GM20000 (cell line): ENCODE measurements at regions not wholly inside any gene's neighbourhood (a gene's known extent, or its start where the extent isn't known, plus 50 kb on each side); places are given as distances from the start of the nearest gene placed in this dataset.
A peak's percentile ranks its signal among the peaks of the same experiment; 100 is the strongest.

ENCODE experiments used
- DNase-seq: peaks from one replicate; pipeline ENCODE4 v3.0.0; 2012; ENCODE audit warnings: low spot score
- TF ChIP-seq, protein P1 (sequence below): IDR thresholded peaks from 2 replicates; pipeline ENCODE4 v1.5.1; 2012; ENCODE audit warnings: mild to moderate bottlenecking, control low read depth; ENCODE audit errors: extremely low read depth, missing control alignments

DNA sequence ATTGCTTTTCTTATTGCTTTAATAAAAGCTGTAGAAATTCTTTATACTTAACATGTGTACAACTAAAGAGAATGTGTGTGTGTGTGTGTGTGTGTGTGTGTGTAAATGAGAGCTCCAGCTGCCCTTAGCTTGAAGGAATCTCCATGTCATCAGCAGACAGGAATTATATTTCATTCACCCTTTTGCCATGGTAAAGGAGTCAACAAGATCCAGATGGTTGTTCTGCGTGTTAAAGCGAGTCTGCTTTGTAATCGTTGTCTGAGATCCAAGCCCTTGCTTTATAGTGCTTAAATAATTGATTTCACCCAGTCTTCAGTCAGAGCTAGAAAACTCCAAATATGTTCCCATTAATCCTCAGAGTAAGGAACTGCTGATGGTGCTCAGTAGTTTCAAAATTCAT, 285.5 kb downstream of the PDGFC start:
- no peak for DNase-seq
- TF ChIP-seq, protein P1, sequence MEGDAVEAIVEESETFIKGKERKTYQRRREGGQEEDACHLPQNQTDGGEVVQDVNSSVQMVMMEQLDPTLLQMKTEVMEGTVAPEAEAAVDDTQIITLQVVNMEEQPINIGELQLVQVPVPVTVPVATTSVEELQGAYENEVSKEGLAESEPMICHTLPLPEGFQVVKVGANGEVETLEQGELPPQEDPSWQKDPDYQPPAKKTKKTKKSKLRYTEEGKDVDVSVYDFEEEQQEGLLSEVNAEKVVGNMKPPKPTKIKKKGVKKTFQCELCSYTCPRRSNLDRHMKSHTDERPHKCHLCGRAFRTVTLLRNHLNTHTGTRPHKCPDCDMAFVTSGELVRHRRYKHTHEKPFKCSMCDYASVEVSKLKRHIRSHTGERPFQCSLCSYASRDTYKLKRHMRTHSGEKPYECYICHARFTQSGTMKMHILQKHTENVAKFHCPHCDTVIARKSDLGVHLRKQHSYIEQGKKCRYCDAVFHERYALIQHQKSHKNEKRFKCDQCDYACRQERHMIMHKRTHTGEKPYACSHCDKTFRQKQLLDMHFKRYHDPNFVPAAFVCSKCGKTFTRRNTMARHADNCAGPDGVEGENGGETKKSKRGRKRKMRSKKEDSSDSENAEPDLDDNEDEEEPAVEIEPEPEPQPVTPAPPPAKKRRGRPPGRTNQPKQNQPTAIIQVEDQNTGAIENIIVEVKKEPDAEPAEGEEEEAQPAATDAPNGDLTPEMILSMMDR: no peak

DNA sequence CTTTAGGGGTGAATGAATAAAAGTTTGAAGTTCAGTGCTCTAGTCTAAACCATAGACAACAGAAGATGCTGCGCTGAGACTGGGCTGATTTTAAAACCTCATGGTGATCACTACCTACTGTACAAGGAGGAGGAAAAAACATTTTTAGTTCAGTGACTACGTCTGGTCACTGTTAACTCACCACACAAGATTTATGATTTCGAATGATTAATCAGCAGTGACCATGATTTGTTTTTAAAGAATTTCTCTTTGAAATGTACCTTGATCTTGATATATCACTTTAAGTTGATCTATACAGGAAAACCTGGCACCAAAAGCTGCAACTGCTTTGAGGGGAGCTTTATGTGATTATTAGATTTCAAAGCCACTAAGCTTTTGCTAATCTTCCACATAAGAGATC, 286.3 kb downstream of the PDGFC start:
- DNase-seq: no peak
- TF ChIP-seq, protein P1: no peak

DNA sequence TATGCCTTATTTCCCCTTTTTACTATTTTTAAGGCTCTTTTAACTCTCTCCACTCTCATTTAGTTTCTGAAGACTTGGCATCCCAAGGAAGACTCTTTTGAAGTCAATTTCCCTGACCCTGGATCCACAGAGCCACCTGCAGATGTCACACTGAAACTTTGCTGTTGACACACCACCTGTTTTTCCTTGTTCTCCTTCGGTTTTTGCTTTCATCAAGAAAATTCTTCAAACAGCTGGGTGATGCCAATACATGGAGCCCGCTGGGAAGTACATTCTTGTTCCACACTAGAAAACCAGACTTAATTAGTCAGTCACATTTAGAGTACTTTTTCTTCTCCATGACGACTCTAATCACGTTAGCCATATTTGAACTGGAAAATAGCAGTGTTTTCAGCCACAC, 293.9 kb downstream of the PDGFC start:
- no peak for DNase-seq
- TF ChIP-seq, protein P1: no peak

DNA sequence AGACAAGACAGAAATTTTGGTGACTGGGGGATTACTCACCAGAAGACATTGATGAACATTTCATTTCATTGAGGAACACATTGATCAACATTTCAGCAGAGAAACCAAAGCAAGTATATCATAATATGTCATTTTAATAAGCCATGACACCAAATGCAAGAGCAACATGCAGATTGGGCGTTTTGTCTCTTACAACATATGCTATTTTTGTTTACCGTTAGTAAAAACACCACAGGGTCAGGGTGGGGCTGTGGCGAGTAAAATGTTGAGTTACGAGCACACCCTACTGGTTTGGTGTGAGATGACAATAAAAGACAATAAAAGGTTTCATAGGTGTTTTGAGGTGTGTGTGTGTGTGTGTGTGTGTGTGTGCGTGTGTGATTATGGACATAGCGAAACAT, 294.5 kb downstream of the PDGFC start:
- DNase-seq: peak; percentile 4
- TF ChIP-seq, protein P1: no peak

DNA sequence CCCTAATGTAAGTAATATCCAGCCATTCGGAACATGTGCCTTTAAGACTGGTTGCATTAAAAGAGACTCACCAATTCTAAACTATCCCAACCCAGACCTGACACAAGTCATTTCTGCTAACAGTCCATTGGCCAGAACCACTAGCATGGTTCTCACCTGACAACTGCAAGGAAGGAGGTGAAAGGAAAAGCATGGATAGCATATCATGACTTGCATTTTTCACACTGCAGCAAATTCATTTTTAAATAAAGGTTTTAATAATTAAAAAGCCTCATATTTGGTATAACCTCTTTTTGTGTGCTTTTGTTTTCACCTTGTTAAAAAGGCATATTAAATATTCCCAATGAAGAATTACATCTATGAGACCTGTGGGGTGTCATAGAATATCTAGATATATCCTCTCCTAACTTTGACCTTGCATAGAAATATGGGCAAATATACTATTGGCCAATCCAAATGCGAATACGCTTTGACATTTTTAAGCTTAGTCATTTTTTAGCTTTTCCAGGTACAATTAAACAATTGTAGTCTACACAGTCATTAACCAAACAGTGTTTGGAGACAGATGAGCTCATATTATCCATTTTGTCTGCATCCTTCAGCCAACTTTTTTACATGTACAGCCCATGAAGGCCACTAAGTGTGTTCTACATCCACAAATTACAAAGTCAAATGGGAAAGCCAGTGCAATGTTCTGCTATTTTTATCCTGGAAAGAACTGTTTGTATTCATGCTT, 295.3 kb downstream of the PDGFC start:
- TF ChIP-seq, protein P1: no peak
- no peak for DNase-seq

DNA sequence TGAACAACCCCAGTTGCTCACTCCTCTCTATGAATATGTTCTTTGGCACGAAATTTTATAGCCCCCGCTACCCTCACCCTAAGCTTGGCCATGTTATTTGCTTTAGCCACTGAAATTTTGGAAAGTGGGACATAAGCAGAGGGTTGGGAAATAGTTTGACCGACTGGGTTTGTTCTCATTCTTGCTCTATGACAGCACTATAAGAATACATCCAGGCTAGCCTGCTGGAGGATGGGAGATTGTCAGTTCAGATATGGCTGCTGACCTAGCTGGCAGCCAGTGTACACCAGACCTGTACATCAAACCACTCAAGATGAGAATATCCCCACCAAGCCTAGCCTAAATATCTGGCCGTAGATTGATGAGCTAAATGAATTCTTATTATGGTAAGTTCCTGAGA, 298.1 kb downstream of the PDGFC start:
- no peak for DNase-seq
- TF ChIP-seq, protein P1: no peak

DNA sequence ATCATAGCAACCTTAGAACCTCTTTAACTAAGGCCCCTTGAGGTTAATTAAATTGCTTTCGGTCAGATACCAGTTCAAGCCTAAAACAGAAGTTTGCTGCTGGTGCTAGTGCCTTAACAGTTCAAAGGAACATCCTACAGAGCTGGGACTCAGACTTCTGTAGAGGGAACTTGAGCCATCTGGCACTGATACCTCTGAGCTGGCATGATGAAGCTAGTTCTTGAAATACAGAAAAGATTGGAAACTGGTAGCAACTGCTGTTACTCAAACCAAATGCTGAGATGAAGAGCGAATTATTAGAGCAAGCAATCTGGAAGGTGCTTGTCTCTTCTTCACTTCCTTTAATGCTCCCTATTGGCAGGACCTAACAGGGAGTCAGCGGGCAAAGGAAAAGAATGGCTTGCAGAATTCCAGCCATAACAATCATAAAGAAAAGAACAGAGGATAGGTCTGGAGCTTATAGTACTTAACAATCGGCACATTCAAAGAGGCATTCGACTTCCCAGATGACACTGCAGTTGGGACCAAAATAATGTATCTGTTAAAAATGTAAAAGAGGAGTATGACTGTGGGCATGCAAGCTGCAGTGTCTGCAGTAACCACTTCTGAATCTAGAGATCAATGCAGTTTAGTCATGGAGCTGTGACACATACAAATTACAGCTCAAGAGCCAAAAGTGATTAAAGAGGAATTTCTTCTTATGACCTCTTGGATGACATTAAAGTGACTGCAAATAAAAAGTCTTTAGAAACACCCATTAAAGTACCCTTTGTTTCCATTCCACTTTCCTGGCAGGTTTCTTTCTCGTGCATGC, 298.9 kb downstream of the PDGFC start:
- DNase-seq: no peak
- TF ChIP-seq, protein P1: no peak
